ENCODE measurements at regions not wholly inside any gene's neighbourhood (a gene's known extent, or its start where the extent isn't known, plus 50 kb on each side); places are given as distances from the start of the nearest gene placed in this dataset.

DNA sequence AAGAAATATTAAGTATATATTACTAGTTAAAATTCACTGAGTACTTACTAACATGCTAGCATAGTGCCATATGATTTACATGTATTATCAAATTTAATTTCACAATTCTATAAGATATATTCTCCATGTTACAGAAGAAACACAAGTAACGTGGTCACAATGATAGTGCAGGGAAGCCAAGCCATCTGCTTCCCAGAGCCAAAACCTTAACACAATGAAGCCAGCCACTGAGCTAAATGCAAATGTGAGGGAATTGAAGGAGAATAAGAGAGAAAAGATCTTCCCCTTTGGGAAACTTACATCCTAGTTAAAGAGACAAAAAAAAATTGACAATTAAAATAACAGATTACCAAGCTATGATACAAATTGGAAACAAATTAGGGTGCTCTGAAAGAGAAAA is 63.6 kb downstream of the ELAPOR2 start:
- H3K9me3 ChIP-seq (ENCODE audit: insufficient read depth, low read depth, low read length), result no peaks in the 10 kb centered on the region
- H4K20me1 ChIP-seq (ENCODE audit: insufficient read depth, low read length, poor library complexity, severe bottlenecking), result no peaks in the 10 kb centered on the region
- no peak overlapping the region for H3K4me2 ChIP-seq (ENCODE audit: low read depth, low read length, poor library complexity, severe bottlenecking)
- no peak overlapping the region for H3K9ac ChIP-seq (ENCODE audit: low read depth, low read length, poor library complexity, severe bottlenecking)
- TF ChIP-seq, protein P1, sequence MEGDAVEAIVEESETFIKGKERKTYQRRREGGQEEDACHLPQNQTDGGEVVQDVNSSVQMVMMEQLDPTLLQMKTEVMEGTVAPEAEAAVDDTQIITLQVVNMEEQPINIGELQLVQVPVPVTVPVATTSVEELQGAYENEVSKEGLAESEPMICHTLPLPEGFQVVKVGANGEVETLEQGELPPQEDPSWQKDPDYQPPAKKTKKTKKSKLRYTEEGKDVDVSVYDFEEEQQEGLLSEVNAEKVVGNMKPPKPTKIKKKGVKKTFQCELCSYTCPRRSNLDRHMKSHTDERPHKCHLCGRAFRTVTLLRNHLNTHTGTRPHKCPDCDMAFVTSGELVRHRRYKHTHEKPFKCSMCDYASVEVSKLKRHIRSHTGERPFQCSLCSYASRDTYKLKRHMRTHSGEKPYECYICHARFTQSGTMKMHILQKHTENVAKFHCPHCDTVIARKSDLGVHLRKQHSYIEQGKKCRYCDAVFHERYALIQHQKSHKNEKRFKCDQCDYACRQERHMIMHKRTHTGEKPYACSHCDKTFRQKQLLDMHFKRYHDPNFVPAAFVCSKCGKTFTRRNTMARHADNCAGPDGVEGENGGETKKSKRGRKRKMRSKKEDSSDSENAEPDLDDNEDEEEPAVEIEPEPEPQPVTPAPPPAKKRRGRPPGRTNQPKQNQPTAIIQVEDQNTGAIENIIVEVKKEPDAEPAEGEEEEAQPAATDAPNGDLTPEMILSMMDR (conservative IDR thresholded peaks at IDR 0.05; ENCODE audit: low read length), result no peak
- no peak for TF ChIP-seq EZH2phosphoT487 (IDR thresholded peaks at IDR 0.05; ENCODE audit: borderline replicate concordance)
- no peak overlapping the region for H2AFZ ChIP-seq (ENCODE audit: low read length)
- no peaks in the 10 kb centered on the region for H3K79me2 ChIP-seq (ENCODE audit: insufficient read depth, low read length)
- no peaks in the 10 kb centered on the region for H3K27me3 ChIP-seq (ENCODE audit: insufficient read depth, low read length, poor library complexity, severe bottlenecking)
- H3F3A ChIP-seq (ENCODE audit: low read depth), result no peaks in the 10 kb centered on the region
- H3K4me3 ChIP-seq (ENCODE audit: low read length, poor library complexity, severe bottlenecking), result no peak overlapping the region
- H3K9me2 ChIP-seq (replicated peaks; ENCODE audit: low read depth, low read length), result no peaks in the 10 kb centered on the region
- no peaks in the 10 kb centered on the region for H3K4me1 ChIP-seq (ENCODE audit: insufficient read depth, low read length, poor library complexity, severe bottlenecking)
- H3K36me3 ChIP-seq (ENCODE audit: insufficient read depth, low read length), result no peaks in the 10 kb centered on the region

DNA sequence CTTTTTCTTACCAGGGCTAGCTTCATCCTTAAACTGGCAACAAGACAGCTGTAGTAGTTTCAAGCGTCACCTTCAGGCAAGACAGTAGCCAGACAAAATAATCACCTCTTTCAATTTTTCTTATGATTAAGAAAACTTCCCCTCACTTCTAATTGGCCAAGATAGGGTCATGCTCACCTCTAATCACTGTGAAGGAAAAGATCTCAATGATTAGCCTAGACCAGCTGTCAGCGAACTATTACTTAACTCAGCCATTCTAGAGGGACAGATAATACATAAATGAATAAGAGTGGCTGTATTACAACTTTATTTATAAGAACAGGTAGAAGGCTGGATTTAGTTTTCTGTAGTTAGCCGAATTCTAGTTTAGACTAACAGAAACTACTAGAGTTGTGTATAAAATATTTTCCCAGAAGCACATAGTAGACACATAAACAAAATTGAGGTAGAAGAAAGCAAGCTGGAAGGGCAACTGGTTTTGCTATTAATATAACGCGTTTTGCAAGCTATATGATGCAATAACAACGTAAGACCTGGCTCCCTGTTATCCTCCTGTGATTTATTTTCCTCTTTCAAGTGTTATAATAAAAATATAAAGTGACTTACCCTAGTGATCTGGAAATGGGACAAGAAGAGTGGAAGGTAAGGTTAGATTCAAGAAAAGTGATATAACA is 64.3 kb downstream of the ELAPOR2 start:
- H3K4me3 ChIP-seq (ENCODE audit: low read length, poor library complexity, severe bottlenecking), result no peak overlapping the region
- no peaks in the 10 kb centered on the region for H3K79me2 ChIP-seq (ENCODE audit: insufficient read depth, low read length)

DNA sequence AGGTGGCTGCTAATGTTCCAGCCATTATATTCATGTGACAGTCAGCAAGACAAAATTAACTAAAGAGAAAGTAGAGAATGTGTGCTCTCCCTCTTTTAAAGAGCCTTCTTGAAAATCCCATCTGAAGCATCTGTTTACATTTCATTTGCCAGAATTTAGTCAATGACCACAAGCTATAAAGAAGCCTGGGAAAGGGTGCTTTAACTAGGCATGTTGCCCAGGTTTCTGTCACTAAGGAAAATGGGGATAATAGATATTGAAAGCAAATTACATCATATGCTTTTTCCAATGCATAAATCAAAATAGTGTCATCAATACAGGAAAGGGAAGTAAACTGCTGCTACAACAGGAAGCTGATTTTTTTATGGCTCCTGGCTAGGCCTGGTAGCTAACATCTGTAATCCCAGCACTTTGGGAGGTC is 67.7 kb downstream of the ELAPOR2 start:
- Histone ChIP-seq H3K36me3 (ENCODE audit: insufficient read depth, low read length) (no peaks in the 10 kb centered on the region), H3K79me2 (ENCODE audit: insufficient read depth, low read length) (no peaks in the 10 kb centered on the region), H3K27me3 (ENCODE audit: insufficient read depth, low read length, poor library complexity, severe bottlenecking) (no peaks in the 10 kb centered on the region), H3K9ac (ENCODE audit: low read depth, low read length, poor library complexity, severe bottlenecking) (no peak overlapping the region), H3K9me3 (ENCODE audit: insufficient read depth, low read depth, low read length) (no peaks in the 10 kb centered on the region), H3K4me1 (ENCODE audit: insufficient read depth, low read length, poor library complexity, severe bottlenecking) (no peaks in the 10 kb centered on the region), H3K4me3 (ENCODE audit: low read length, poor library complexity, severe bottlenecking) (no peak overlapping the region), H4K20me1 (ENCODE audit: insufficient read depth, low read length, poor library complexity, severe bottlenecking) (no peaks in the 10 kb centered on the region), H3K9me2 (replicated peaks; ENCODE audit: low read depth, low read length) (no peaks in the 10 kb centered on the region), H2AFZ (ENCODE audit: low read length) (no peak overlapping the region), H3K4me2 (ENCODE audit: low read depth, low read length, poor library complexity, severe bottlenecking) (no peak overlapping the region), H3F3A (ENCODE audit: low read depth) (no peaks in the 10 kb centered on the region)
- no peak for TF ChIP-seq EZH2phosphoT487 (IDR thresholded peaks at IDR 0.05; ENCODE audit: borderline replicate concordance)
- TF ChIP-seq, protein P1 (conservative IDR thresholded peaks at IDR 0.05; ENCODE audit: low read length), result no peak

More for the DNA sequence above, 64.3 kb downstream of the ELAPOR2 start:
- no peaks in the 10 kb centered on the region for H3K27me3 ChIP-seq (ENCODE audit: insufficient read depth, low read length, poor library complexity, severe bottlenecking)
- no peak overlapping the region for H2AFZ ChIP-seq (ENCODE audit: low read length)
- no peak for TF ChIP-seq EZH2phosphoT487 (IDR thresholded peaks at IDR 0.05; ENCODE audit: borderline replicate concordance)
- TF ChIP-seq, protein P1 (conservative IDR thresholded peaks at IDR 0.05; ENCODE audit: low read length), result no peak
- H4K20me1 ChIP-seq (ENCODE audit: insufficient read depth, low read length, poor library complexity, severe bottlenecking), result no peaks in the 10 kb centered on the region
- H3K4me1 ChIP-seq (ENCODE audit: insufficient read depth, low read length, poor library complexity, severe bottlenecking), result no peaks in the 10 kb centered on the region
- no peaks in the 10 kb centered on the region for H3K36me3 ChIP-seq (ENCODE audit: insufficient read depth, low read length)
- H3K4me2 ChIP-seq (ENCODE audit: low read depth, low read length, poor library complexity, severe bottlenecking), result no peak overlapping the region
- no peaks in the 10 kb centered on the region for H3K9me3 ChIP-seq (ENCODE audit: insufficient read depth, low read depth, low read length)
- no peaks in the 10 kb centered on the region for H3F3A ChIP-seq (ENCODE audit: low read depth)
- no peaks in the 10 kb centered on the region for H3K9me2 ChIP-seq (replicated peaks; ENCODE audit: low read depth, low read length)
- no peak overlapping the region for H3K9ac ChIP-seq (ENCODE audit: low read depth, low read length, poor library complexity, severe bottlenecking)
